HG02884 (cell line): ENCODE measurements at regions not wholly inside any gene's neighbourhood (a gene's known extent, or its start where the extent isn't known, plus 50 kb on each side); places are given as distances from the start of the nearest gene placed in this dataset.

Experiments
- ATAC-seq: cut with Tn5 transposase; IDR thresholded peaks from one replicate; pipeline ENCODE4 v1.9.1; 2021; ENCODE audit warnings: mild to moderate bottlenecking, moderate library complexity; ENCODE audit not compliant: unreplicated experiment

DNA sequence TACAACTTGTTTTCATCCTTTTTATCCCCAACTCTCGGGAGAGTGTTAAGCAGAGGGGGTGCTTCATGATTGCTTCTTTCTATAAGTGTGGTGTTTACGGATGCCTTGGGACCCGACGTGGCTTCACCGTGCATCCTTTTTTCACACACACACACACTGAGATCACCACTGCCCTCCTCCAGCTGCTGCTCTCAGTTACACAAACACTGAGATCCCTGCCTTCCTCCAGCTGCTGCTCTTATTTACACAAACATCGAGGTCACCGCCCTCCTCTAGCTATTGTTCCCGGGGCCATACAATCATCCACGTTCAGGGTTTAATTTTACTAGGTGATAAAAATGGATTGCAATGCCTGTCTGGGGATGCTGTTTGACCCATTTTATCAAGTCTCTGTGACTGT lies 155.4 kb upstream of the FAM9B start:
- ATAC-seq, result no peak

- no peak for ATAC-seq
Measured at GRCh38 chrX:9191392-9191791, 157.5 kb upstream of the FAM9B start.

DNA sequence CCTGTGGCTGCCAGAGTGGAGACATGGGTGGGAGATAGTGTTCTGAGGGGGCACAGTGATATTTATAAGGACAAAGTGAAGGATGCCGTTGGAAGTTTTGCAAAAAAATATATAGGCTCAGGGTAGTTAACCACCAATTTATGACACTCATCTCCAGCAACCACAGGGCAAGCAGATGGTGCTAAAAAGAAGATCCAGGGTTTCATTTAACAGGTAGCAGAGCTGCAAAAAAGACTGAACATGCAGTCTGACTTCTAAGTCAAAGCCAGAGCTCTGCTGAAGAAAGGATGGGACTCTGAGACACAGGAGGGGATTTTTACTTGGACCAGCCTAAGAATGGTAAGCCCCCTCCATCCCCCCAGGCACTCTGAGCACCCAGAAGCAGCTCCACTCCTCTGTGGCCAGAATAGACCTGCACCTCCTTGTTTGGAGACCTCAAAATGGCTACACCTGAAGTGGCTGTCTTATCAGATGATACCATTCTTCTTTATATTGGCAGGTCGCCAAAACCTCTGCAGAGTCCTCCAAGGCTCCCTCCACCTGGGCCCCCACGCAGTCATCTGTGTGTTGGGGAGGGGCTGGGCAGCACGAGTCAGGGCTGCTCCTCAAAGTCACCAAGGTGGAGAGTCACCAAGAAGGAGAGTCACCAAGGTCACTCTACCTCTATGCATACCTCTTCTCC lies 161.4 kb upstream of the FAM9B start:
- no peak for ATAC-seq

- ATAC-seq, result no peak
Measured at GRCh38 chrX:9196961-9197640, 163.2 kb upstream of the FAM9B start.

DNA sequence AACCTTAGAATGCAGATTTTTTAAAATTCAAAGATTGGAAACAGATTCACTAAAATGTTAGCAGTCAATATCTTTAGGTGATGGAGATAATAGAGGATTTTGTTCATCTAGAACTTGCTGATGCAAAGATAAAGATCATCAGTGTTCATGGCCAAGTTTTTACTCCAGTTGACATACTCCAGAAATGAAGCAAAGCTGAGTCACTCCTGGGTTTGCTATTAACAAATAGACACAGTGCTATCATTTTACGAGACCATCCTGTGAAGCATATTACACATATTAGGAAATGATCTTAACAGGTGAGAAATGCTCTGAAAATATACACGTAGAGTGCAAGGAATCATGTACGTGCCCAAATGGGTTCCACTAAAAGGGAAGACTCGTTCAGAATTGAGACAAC lies 170.6 kb upstream of the FAM9B start:
- no peak for ATAC-seq

- ATAC-seq, result no peak
Measured at GRCh38 chrX:9205599-9206223, 171.8 kb upstream of the FAM9B start.

GRCh38 chrX:9207142-9207541 lies 173.2 kb upstream of the FAM9B start:
- ATAC-seq, result no peak

DNA sequence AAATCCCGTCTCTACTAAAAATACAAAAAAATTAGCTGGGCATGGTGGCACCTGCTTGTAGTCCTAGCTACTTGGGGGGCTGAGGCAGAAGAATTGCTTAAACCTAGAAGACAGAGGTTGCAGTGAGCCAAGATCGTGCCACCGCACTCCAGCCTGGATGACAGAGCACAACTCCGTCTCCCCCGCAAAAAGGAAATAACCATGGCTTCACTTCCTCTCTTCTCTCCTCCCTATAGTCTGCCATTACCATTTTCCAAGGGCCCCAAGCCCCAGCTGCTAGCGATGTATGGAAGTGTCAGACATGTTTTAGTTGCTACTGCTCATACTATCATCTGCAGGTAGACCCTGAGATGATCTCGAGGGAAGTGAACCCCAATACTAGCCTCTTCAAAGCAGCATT lies 177.3 kb upstream of the FAM9B start:
- no peak for ATAC-seq

DNA sequence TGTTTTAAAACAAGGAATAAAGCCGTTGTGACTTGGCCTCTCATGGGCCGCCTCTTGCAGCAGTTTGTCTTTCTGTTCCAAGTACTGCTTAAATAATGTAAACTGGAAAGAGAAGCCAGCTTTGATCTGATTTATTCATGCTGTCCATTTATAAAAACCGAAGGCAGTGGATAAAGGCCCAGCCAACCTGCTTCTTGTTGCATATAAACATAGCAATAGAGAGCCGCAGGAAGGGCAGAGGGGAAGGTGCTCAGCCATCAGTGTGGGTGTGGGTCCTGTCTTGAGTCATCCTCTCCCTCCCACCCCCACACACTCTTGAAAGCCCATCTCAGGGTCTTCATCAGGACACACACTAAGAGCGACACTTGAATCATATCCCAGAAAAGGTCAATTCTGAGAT lies 187.9 kb upstream of the FAM9B start:
- no peak for ATAC-seq

GRCh38 chrX:9222299-9222698 lies 188.4 kb upstream of the FAM9B start:
- no peak for ATAC-seq

DNA sequence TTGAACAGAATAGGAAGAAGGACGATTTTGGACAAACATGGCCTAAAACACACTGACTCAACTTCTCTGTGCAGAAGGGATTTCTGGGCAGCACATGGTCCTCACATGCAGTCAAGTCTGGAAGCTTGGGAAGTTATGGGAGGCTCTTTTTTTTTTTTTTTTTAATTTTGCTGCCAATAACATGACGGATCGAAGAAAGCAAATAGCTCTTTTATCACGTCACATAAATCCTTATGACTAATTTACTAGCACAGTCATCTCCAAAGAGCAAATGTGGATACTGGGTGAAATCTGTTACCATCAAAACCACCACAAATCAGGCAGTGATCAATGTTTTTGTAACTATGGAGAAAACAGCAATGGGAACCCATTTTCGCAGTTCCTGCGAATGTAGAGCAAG lies 193.3 kb upstream of the FAM9B start:
- no peak for ATAC-seq

DNA sequence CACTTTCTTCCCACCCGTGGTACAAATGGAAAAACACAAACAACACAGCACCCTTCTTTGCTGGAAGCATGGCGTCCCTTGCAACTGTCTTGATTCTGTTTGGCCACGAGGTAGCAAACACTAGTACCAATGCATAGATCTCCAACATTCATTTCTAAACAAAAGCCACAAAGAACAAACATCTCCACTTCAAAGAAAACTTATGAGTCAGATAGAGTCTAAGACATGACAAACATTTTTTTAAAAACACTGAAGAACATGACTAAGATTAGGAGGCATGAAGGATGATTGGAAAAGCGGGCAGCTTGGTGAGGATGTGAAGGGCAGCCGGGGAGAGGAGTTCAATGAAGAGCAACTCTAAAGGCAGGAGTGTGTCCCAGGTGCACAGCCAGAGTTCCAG lies 197.6 kb upstream of the FAM9B start:
- no peak for ATAC-seq

GRCh38 chrX:9233141-9233540 lies 199.2 kb upstream of the FAM9B start:
- no peak for ATAC-seq

DNA sequence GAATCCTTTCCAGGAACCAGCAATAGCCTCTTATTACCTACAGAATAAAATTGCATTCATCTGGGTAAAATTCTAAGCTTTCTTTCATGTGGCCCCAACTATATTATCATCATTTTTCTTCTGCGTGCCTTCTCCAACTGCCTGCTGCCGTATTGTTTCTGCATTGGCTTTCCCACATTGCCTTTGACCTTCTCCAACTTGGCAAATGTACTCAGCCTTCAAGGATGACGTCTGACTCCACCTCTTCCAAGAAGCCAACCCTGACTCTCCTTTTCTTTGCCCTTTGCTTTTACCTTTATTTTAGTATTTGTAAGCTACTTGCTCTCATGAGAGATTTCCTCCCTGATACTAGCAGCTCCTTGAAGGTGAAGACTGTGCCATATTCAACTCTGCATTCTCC lies 200.4 kb upstream of the FAM9B start:
- no peak for ATAC-seq

DNA sequence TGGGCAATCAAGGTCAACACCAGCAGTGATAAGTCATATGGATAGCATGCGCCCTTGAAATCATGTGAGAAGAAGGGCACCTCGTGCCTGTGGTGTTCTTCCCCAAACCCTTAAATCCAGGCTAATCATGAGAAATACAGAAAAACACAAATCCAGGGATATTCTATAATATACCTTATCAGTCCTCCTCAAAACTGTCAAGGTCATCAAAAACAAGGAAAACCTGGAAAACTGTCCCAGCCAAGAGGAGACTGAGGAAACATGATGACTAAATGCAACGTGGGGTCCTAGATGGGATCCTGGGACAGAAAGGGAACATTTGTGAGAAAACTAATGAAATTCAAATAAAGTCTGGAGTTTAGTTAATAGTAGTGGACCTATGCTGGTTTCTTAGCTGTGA lies 201.8 kb upstream of the FAM9B start:
- no peak for ATAC-seq

DNA sequence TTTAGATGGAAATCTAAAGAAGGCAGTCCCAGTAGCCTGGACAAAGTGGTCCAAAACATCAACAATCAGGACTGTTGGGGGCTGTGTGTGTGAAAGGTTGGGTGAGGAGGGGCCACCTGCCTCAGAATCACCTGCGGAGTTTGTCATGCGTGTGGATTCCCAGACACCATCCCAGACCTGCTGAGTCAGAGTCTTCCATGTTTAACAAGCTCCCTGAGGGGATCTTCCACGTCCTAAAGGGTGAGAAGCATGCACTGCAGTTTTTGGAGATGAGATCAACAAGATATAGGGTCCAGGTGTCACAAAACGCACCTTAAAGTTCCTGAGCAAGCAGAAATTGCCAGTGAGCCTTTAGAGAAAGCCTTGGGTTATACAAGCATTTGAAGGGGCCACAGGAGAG lies 207.0 kb upstream of the FAM9B start:
- ATAC-seq, result no peak

- ATAC-seq, result no peak
Measured at GRCh38 chrX:9241427-9241826, 207.5 kb upstream of the FAM9B start.

DNA sequence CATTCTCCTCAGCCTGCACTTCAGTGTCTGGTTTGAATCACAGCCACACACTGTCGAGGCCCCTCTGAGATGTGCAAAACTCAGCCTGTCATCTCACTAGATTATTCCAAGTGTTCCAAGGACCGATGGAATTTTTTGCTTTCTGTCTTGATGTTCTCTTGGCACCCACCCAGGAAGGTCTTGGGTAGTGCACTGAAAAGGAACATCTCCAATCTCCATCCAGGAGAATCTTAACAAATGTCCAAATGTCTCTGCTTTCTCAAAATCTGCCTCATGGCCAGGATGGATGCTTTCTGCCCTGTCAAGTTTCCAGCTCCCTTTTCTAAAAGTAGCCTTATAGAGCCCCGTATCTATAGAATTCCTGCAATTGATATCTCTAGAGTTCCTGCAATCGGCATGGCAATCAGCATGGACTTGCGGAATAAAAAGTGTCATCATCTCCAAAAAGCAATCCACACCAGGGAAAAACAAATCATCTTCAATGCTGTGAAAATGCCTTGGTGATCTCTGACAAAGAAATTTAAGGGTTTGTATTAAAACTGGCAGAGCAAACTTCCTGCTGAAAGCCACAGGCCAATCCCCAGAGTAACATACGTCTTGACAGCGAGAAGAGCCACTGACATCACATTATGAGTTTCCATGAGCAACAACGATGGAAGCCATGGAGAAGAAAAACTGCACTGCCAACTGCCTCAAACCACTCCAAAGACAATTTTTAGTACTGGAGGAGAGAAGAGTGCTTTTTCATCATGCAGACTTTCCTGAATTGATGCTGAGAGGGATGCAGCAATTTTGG lies 215.3 kb upstream of the FAM9B start:
- ATAC-seq, result no peak

DNA sequence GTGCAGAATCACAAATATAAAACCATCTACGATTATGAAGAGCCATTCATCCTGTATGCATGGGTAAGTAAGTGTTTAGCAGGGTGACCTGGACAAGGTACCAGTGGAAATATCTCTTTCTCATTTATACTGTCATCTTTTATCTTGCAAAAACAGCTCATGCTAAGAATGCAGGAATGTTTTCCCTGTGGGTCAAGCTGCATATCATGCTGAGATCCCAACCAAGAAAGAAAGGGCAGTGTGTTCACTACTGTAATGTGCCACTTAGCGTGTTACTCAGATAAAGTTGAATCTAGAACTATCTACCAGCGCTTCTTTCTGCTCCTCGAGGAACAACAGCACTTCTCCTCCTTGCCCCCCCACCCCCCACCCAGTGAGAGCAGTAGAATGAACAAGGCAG lies 212.7 kb upstream of the TBL1X start:
- no peak for ATAC-seq

GRCh38 chrX:9253211-9253610 lies 211.6 kb upstream of the TBL1X start:
- ATAC-seq, result no peak

DNA sequence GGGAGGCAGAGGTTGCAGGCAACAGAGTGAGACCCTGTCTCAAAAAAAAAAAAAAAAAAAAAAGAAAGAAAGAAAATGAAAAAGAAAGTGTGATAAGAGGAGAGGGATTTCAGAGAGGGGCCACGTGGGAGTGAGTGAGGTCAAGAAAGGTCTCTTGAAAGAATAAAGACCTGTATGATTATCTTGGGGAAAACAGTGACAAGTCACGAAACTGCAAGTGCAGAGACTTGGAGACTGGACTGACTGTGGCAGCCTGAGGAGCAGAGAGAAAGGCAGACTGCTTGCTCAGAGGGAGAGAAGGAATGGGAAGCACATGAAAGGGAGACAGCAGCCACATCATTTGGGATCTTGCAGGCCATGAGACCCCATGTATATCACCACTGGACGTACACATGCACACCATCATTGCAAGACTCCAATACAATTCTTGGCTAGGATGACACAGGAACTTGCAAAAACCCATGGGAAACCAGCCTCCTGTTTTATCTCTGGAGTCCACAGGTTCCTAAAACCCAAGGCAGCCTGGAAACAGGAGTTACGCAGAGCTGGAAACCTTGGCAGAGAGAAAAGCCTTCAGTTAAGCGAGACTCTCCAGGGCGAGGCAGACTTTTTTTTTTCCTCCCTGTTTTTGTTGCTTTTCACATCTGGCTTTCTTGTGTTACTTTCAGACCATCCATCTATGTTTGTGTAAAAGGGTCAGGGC lies 207.0 kb upstream of the TBL1X start:
- no peak for ATAC-seq
